Muscle of leg (tissue), 3 donors: ENCODE measurements at regions not wholly inside any gene's neighbourhood (a gene's known extent, or its start where the extent isn't known, plus 50 kb on each side); places are given as distances from the start of the nearest gene placed in this dataset.

ENCODE experiments used
- DNase-seq: peaks from one replicate; pipeline ENCODE4 v3.0.0; 2013
- H3K27ac ChIP-seq: one replicate; pipeline ENCODE4 v1.5.1; 2013; ENCODE audit warnings: mild to moderate bottlenecking, low read length, control low read depth
- H3K27me3 ChIP-seq: one replicate; pipeline ENCODE4 v1.6.1; 2013; ENCODE audit warnings: low read length; ENCODE audit not compliant: control insufficient read depth, insufficient read depth
- H3K36me3 ChIP-seq: one replicate; pipeline ENCODE4 v1.6.1; 2013; ENCODE audit warnings: low read length; ENCODE audit not compliant: control insufficient read depth, insufficient read depth
- H3K4me1 ChIP-seq: one replicate; pipeline ENCODE4 v1.6.1; 2013; ENCODE audit warnings: low read length; ENCODE audit not compliant: control insufficient read depth, insufficient read depth
- H3K4me3 ChIP-seq: one replicate; pipeline ENCODE4 v1.5.1; 2013; ENCODE audit warnings: low read length, control low read depth
- H3K9me3 ChIP-seq: replicated peaks from 2 replicates; pipeline ENCODE4 v1.6.1; 2013; ENCODE audit warnings: low read depth, low read length; ENCODE audit not compliant: control insufficient read depth
- WGBS: methylation state at CpG from one replicate; pipeline ENCODE4 v1.1.5; 2013; ENCODE audit warnings: missing lambda C conversion rate; ENCODE audit not compliant: insufficient coverage; 5-methylcytosine and 5-hydroxymethylcytosine counted together

DNA sequence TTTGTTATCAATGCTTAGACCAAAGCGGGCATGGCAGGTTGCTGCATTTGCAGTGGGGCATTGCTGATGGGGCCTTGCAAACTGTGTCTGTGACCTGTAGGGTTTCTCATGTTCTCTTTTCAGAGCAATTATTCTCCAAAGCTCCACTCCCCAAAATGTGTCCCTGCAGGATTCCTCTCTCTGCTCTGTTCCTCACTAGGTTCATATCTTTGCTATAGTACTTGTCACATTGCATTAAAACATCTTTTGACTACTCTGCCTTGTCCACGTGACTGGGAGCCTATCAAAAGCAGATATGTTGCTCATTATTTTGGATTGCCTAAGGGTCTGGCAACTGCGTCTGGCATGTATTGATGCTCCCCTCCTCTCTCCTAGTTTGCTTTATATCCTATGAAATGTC lies 177.7 kb upstream of the MID1 start:
- H3K36me3 ChIP-seq = no peaks in the 10 kb centered on the region
- H3K27me3 ChIP-seq = peaks cover 8% of the 10 kb centered on the region
- no peak overlapping the region for H3K27ac ChIP-seq
- no peaks in the 10 kb centered on the region for H3K4me1 ChIP-seq
- no peaks in the 10 kb centered on the region for H3K9me3 ChIP-seq
- H3K4me3 ChIP-seq = no peak overlapping the region
- no peak for DNase-seq
- WGBS = 86% methylated on average over 2 of the region's 3 CpGs

DNA sequence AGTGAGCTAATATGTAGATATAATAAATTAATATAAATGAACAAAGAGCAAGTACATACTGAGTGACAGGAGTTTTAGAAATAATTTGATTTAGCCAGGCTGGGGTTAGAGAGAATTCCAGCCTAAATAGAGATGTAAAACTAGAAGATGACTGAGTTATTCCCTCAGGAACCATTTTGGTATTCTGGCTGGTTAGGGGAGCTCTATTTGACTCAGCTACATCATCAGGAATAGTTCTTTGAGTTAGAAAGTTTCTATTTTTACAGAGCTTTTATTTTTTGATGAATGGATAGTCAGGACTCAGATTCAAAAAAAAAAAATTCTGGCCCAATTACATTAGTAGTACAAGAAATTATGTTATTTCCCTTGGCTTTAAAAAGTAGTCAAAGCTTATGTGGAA lies 180.4 kb upstream of the MID1 start:
- H3K9me3 ChIP-seq = no peaks in the 10 kb centered on the region
- DNase-seq = peak; percentile 56
- H3K4me3 ChIP-seq = no peak overlapping the region
- no peaks in the 10 kb centered on the region for H3K36me3 ChIP-seq
- peaks cover 5% of the 10 kb centered on the region for H3K27me3 ChIP-seq
- no peak overlapping the region for H3K27ac ChIP-seq
- no peaks in the 10 kb centered on the region for H3K4me1 ChIP-seq

DNA sequence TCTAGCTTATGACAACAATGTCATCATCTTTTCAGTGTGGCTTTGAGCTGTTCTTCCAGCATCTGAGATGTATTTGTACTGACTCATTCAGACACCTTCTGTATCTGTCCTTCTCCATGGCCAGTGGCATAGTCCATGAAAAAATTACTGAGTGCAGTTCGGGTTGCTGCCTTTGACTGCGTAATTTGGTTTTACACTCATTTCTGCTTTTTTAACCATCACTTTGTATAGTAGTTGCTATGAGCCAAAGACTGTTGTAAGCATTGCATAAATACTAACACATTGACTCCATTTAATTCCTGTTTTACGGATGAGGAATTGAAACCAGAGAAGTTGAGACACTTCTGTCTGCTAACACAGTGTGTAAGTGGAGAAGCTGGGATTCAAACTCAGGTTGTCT lies 190.7 kb upstream of the MID1 start:
- DNase-seq = no peak
- Histone ChIP-seq H3K36me3 (no peaks in the 10 kb centered on the region), H3K27me3 (no peaks in the 10 kb centered on the region), H3K27ac (no peak overlapping the region), H3K4me1 (no peaks in the 10 kb centered on the region), H3K4me3 (no peak overlapping the region), H3K9me3 (peaks cover 9% of the 10 kb centered on the region)
- WGBS = no CpG with 5 or more reads among the region's 3 CpGs

DNA sequence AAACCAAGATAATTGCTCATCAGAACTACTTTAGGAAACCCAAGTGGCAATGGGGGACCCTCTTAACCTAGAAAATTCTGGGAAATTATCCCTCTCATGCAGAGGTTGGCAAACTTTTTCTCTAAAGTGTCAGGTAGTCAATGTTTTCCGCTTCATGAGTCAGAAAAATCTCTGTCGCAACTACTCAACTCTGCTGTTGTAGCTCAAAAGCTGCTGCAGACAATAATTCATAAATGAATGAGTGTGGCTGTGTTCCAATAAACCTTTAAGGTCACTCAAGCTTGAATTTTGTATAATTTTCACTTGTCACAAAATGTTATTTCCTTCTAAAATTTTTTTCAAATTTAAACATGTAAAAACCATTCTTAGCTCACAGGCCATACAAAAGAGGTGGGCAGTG lies 193.4 kb upstream of the MID1 start:
- Histone ChIP-seq H3K4me3 (no peak overlapping the region), H3K36me3 (no peaks in the 10 kb centered on the region), H3K4me1 (no peaks in the 10 kb centered on the region), H3K27ac (no peak overlapping the region), H3K9me3 (peaks cover 2% of the 10 kb centered on the region), H3K27me3 (no peaks in the 10 kb centered on the region)
- no peak for DNase-seq
- no CpG with 5 or more reads among the region's 2 CpGs for WGBS

DNA sequence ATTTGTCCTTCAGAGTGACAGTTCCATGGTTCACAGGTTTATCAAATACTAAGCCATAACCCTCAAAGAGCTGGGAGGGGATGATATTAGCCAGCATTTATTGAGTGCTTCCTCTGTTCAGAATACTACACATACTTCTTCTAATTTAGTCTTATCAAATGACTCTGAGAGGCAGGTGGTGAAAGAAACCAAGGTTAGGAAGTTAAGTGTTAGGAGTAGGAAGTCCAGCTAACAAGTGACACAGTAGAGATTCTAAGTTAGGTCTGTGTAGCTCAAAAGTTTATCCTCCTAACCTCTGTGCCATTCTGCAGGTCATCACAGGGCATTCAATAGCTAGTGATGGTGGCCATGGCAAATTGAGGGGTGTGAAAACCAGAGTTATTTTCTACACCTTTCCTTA lies 198.3 kb upstream of the MID1 start:
- Histone ChIP-seq H3K27me3 (peaks cover 2% of the 10 kb centered on the region), H3K36me3 (no peaks in the 10 kb centered on the region), H3K4me1 (no peaks in the 10 kb centered on the region), H3K9me3 (no peaks in the 10 kb centered on the region), H3K27ac (no peak overlapping the region), H3K4me3 (no peak overlapping the region)
- no peak for DNase-seq

DNA sequence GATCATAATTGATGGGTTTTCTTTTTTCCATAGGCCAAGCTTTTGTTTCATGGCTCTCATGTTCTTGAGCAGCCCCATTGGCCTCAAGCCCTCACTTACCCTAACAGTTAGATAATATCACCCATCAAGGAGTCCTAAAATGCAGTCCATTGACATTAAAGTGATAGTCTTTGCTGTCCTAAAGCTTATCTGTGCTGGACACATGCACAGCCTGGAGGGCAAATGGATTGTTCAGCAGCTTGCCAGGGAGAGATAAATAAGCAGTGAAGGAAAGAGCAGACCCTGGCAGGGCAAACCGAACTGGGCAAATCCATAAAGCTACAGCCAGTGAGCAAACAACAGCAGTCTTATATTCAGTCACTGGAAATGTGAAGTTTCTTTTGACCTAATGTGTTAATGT lies 199.6 kb upstream of the MID1 start:
- Histone ChIP-seq H3K9me3 (no peaks in the 10 kb centered on the region), H3K4me1 (no peaks in the 10 kb centered on the region)
- WGBS = 33% methylated on average over 1 of the region's 1 CpG

DNA sequence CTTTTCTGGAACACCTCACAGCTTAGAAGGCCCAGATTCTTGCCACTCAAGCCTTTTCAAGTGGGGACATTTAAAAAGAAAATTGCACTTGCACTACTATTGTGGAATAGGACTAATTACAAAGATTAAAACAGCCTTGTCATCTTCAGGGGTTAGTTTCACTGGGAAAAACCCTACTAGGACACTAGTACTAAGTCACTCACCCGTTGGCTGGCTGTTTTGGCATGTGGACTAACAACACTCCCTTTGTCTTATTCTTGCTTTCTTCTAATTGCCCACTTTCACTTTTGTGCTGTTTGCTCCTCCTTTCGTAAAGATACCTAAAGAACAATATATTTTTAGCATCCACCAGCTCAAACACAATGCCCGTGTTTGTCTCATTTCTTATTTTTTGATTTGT lies 200.9 kb upstream of the MID1 start:
- WGBS = 22% methylated on average over 1 of the region's 3 CpGs

More for the DNA sequence above, 199.6 kb upstream of the MID1 start:
- Histone ChIP-seq H3K27ac (no peak overlapping the region), H3K27me3 (peaks cover 2% of the 10 kb centered on the region), H3K4me3 (no peak overlapping the region), H3K36me3 (no peaks in the 10 kb centered on the region)
- no peak for DNase-seq

DNA sequence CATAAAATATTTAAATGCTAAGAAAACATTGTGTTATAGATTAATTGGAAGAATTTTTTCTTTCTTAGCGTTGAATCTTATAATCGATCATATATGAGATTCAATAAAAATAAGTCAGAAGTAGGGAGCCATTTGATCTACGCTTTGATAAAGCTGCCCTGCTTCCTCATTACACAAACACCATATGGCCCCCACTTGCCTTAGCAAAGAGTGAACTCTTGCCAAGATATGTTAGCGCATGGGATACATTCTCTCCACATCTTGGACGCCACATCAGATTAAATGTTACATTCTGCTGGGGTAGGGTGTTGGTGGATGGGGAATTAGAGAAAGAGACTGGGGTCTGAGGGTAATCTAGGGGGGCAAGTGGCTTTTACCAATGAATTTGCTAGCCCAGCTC lies 207.7 kb upstream of the MID1 start:
- peaks cover 4% of the 10 kb centered on the region for H3K27me3 ChIP-seq

More for the DNA sequence above, 200.9 kb upstream of the MID1 start:
- H3K27me3 ChIP-seq = peaks cover 2% of the 10 kb centered on the region
- no peaks in the 10 kb centered on the region for H3K36me3 ChIP-seq
- H3K9me3 ChIP-seq = no peaks in the 10 kb centered on the region
- DNase-seq = no peak
- H3K27ac ChIP-seq = no peak overlapping the region
- no peaks in the 10 kb centered on the region for H3K4me1 ChIP-seq
- no peak overlapping the region for H3K4me3 ChIP-seq

DNA sequence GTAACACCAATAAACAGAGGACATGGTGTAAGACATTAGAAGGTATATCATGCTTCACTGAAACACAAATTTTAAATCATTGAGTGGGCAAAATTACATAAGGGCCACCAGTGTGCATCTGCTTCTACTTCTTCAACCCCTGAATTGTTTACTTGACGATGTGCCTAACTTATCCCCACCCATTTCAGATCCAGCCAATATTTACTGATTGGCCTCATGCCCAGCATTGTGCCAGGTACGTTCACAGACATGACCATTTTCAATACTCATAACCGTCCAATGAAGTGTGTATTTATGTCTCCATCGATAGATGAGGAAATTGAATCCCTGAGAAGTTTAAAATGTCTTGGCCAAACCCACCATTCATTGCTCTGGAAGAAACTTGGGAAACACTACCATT lies 208.3 kb upstream of the MID1 start:
- 83% methylated on average over 1 of the region's 4 CpGs for WGBS

More for the DNA sequence above, 207.7 kb upstream of the MID1 start:
- DNase-seq = no peak
- WGBS = no CpG with 5 or more reads among the region's 5 CpGs
- no peaks in the 10 kb centered on the region for H3K9me3 ChIP-seq
- H3K27ac ChIP-seq = no peak overlapping the region
- no peaks in the 10 kb centered on the region for H3K36me3 ChIP-seq
- H3K4me3 ChIP-seq = no peak overlapping the region
- peaks cover 6% of the 10 kb centered on the region for H3K4me1 ChIP-seq

DNA sequence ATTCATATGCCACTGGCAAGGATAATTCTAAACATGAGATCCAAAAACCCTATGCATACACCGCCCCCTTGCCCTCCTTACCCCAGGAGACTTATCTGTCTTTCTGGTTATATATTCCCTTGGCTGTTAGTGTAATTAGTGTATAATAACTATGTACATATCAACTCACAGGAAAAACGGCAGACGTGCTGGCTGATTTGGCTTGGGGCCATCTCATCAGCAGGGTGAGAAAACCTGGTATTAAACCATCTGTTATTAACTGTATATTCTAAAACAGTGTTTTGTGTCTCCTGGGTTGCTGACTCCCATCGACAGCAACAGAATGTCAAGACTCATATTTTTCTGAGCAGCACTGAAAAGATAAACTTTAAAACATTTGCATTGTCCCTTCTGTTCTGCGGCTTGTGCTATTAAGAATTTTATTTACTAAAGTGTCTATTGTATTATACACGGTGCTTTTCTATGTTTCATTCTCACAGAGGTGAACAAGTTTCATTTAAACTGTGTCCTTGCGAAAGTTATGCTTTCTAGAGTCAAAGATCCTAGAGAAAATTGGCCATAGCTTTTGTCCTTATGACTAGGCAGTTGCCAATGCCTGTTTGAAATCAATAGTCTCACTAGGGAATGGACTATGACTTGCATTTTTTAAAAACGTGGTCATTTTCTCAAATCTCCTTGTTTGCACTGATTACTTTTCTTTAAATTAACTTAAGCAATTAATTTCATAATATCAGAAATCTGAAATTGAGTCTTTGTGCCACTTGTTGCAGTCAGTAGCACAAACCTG lies 211.5 kb upstream of the MID1 start:
- Histone ChIP-seq H3K27me3 (peaks cover 8% of the 10 kb centered on the region), H3K36me3 (no peaks in the 10 kb centered on the region), H3K4me1 (peaks cover 6% of the 10 kb centered on the region), H3K9me3 (no peaks in the 10 kb centered on the region), H3K4me3 (peak overlapping the region; percentile 29), H3K27ac (peak overlapping the region; percentile 29)
- WGBS = 88% methylated on average over 1 of the region's 8 CpGs
- DNase-seq = peak; percentile 35

More for the DNA sequence above, 208.3 kb upstream of the MID1 start:
- peaks cover 7% of the 10 kb centered on the region for H3K27me3 ChIP-seq
- H3K4me3 ChIP-seq = no peak overlapping the region
- peaks cover 6% of the 10 kb centered on the region for H3K4me1 ChIP-seq
- H3K27ac ChIP-seq = no peak overlapping the region
- no peak for DNase-seq
- H3K9me3 ChIP-seq = no peaks in the 10 kb centered on the region
- no peaks in the 10 kb centered on the region for H3K36me3 ChIP-seq
